ENCODE measurements at regions not wholly inside any gene's neighbourhood (a gene's known extent, or its start where the extent isn't known, plus 50 kb on each side); places are given as distances from the start of the nearest gene placed in this dataset.

GRCh38 chr18:22015156-22015555 is 154.2 kb upstream of the GATA6 start:
- H3K36me3 ChIP-seq (ENCODE audit: control insufficient read depth, insufficient read depth, low read length): no peaks in the 10 kb centered on the region
- Mint-ChIP-seq H3K9me3 (peaks cover 34% of the 10 kb centered on the region), H3K4me1 (peaks cover 12% of the 10 kb centered on the region), H3K36me3 (ENCODE audit: low read depth) (peaks cover 8% of the 10 kb centered on the region), H3K27me3 (ENCODE audit: insufficient read depth) (no peaks in the 10 kb centered on the region), H3K4me3 (no peak overlapping the region), H3K27ac (no peak overlapping the region)
- peaks cover 44% of the 10 kb centered on the region for H3K9me3 ChIP-seq (ENCODE audit: control insufficient read depth, low read length)
- 96 to 100% methylated on average over 1 to 2 of the region's 2 CpGs for WGBS, 2 experiments (ENCODE audit: insufficient coverage in 1 of 2, insufficient read length in 1 of 2)
- no peak overlapping the region for H3K27ac ChIP-seq (ENCODE audit: low read depth, low read length)
- TF ChIP-seq CTCF (conservative IDR thresholded peaks at IDR 0.05): no peak
- peaks cover 12% of the 10 kb centered on the region for H3K4me1 ChIP-seq (ENCODE audit: control insufficient read depth, insufficient read depth, low read length)
- no peak overlapping the region for H3K4me3 ChIP-seq (ENCODE audit: low read length)
- H3K9ac ChIP-seq (ENCODE audit: extremely low read depth, low read length, poor library complexity, severe bottlenecking): no peak overlapping the region
- H3K27me3 ChIP-seq (ENCODE audit: control insufficient read depth, insufficient read depth, low read length, poor library complexity, severe bottlenecking): no peaks in the 10 kb centered on the region
- no peak for DNase-seq

- Histone ChIP-seq H3K27me3 (ENCODE audit: control insufficient read depth, insufficient read depth, low read length, poor library complexity, severe bottlenecking) (no peaks in the 10 kb centered on the region), H3K4me3 (ENCODE audit: low read length) (no peak overlapping the region), H3K27ac (ENCODE audit: low read depth, low read length) (no peak overlapping the region), H3K9me3 (ENCODE audit: control insufficient read depth, low read length) (peaks cover 20% of the 10 kb centered on the region), H3K4me1 (ENCODE audit: control insufficient read depth, insufficient read depth, low read length) (peaks cover 14% of the 10 kb centered on the region), H3K36me3 (ENCODE audit: control insufficient read depth, insufficient read depth, low read length) (no peaks in the 10 kb centered on the region), H3K9ac (ENCODE audit: extremely low read depth, low read length, poor library complexity, severe bottlenecking) (no peak overlapping the region)
- TF ChIP-seq CTCF (conservative IDR thresholded peaks at IDR 0.05): no peak
- Mint-ChIP-seq H3K36me3 (ENCODE audit: low read depth) (peaks cover 2% of the 10 kb centered on the region), H3K4me1 (peaks cover 38% of the 10 kb centered on the region), H3K27ac (peak overlapping the region; percentile 26), H3K27me3 (ENCODE audit: insufficient read depth) (no peaks in the 10 kb centered on the region), H3K4me3 (no peak overlapping the region), H3K9me3 (peaks cover 15% of the 10 kb centered on the region)
- no peak for DNase-seq
- 85% methylated on average over 3 of the region's 3 CpGs; no CpG with 5 or more reads in 1 of the 2 experiments for WGBS, 2 experiments (ENCODE audit: insufficient coverage in 1 of 2, insufficient read length in 1 of 2)
Observed at GRCh38 chr18:22018366-22018765, 151.0 kb upstream of the GATA6 start.

GRCh38 chr18:22019193-22019592 is 150.2 kb upstream of the GATA6 start:
- H3K27ac Mint-ChIP-seq: no peak overlapping the region
- no peak overlapping the region for H3K27ac ChIP-seq (ENCODE audit: low read depth, low read length)
- WGBS, 2 experiments (ENCODE audit: insufficient coverage in 1 of 2, insufficient read length in 1 of 2): 96 to 100% methylated on average over 2 to 5 of the region's 5 CpGs

More at GRCh38 chr18:22019193-22019592, 150.2 kb upstream of the GATA6 start:
- no peak for DNase-seq
- H3K36me3 ChIP-seq (ENCODE audit: control insufficient read depth, insufficient read depth, low read length): no peaks in the 10 kb centered on the region
- H3K27me3 ChIP-seq (ENCODE audit: control insufficient read depth, insufficient read depth, low read length, poor library complexity, severe bottlenecking): no peaks in the 10 kb centered on the region
- no peak overlapping the region for H3K9ac ChIP-seq (ENCODE audit: extremely low read depth, low read length, poor library complexity, severe bottlenecking)
- Mint-ChIP-seq H3K9me3 (peaks cover 7% of the 10 kb centered on the region), H3K27me3 (ENCODE audit: insufficient read depth) (no peaks in the 10 kb centered on the region), H3K4me3 (no peak overlapping the region), H3K36me3 (ENCODE audit: low read depth) (no peaks in the 10 kb centered on the region), H3K4me1 (peaks cover 39% of the 10 kb centered on the region)
- H3K9me3 ChIP-seq (ENCODE audit: control insufficient read depth, low read length): peaks cover 12% of the 10 kb centered on the region
- H3K4me1 ChIP-seq (ENCODE audit: control insufficient read depth, insufficient read depth, low read length): peaks cover 14% of the 10 kb centered on the region
- no peak overlapping the region for H3K4me3 ChIP-seq (ENCODE audit: low read length)
- no peak for TF ChIP-seq CTCF (conservative IDR thresholded peaks at IDR 0.05)

Measured in endodermal cell (in vitro differentiated cells).